ENCODE measurements at regions not wholly inside any gene's neighbourhood (a gene's known extent, or its start where the extent isn't known, plus 50 kb on each side); places are given as distances from the start of the nearest gene placed in this dataset.
"Not testable (repeated sequence)": the region's sequence is repeated elsewhere in the genome, so short reads cannot be mapped to it uniquely, and the experiment has no call there.

DNA sequence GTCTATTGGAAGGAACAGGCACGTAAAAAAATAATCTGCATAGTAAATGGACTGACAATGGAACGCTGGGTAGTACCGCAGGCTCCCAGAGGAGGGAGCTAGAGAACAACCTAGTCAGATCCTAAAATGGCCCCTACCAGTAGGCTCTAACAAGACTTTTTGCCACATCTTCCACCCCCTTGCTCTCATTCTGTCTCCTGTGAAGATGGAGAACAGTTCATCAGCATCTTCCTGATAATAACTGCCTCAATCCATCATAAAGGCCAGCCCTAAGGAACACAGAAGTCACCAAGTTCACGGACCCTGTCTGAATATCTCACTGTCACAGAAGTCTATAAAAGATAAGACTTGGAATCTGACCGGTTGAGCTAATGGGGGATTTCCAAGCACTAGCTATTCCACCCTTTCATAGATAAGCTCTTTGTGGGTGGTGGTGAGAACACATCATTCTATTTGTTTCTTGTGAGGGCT is 133.4 kb downstream of the SLC1A3 start:
- DNase-seq (ENCODE audit: low read depth) = peak; percentile 53

DNA sequence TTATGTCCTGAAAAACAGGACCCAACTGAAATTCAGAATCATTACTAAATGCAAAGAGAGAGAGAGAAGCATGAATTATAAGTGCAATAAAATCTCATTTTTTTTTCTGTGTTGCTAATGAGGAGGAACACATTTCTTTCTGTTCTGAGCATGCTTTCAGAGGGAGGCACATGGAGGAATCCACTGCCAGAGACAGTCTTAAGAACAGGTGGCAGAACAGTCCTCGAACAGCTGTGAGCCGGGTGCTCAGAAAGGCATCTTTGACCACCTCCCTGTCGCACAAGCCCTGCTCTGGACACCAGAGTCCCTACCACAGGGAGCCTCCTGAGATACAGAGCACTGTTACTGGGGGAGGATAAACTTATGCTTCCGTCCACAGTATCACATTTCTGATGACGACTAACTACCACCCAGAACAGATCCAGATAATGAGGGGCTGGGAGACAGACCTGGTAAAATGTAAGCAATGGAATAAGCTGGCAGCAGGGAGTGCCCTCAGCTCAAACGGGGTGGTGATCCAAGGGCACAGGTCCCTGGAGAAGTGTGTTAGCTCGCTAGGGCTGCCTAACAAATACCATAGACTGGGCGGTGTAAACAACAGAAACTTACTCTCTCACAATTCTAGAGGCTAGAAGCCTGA is 134.0 kb downstream of the SLC1A3 start:
- DNase-seq (ENCODE audit: low read depth) = no peak

DNA sequence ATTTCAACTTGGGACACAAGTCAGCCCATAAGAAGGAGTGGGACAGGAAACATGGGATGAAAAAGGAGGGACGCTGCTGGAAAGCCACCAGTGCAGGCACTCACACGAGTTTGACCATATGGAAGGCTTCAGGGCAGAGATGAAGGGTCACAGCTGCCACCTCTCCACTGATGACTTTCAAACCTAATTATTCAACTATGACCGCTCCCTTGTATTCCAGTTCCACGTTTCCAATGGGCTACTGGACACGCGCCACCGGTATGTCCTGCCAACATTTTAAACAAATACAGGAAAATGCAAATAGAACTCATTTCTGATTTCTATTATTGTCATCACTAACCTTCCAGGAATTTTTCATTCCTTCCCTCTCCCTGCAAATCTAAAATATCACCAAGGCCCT is 134.7 kb downstream of the SLC1A3 start:
- no peak for DNase-seq (ENCODE audit: low read depth)

DNA sequence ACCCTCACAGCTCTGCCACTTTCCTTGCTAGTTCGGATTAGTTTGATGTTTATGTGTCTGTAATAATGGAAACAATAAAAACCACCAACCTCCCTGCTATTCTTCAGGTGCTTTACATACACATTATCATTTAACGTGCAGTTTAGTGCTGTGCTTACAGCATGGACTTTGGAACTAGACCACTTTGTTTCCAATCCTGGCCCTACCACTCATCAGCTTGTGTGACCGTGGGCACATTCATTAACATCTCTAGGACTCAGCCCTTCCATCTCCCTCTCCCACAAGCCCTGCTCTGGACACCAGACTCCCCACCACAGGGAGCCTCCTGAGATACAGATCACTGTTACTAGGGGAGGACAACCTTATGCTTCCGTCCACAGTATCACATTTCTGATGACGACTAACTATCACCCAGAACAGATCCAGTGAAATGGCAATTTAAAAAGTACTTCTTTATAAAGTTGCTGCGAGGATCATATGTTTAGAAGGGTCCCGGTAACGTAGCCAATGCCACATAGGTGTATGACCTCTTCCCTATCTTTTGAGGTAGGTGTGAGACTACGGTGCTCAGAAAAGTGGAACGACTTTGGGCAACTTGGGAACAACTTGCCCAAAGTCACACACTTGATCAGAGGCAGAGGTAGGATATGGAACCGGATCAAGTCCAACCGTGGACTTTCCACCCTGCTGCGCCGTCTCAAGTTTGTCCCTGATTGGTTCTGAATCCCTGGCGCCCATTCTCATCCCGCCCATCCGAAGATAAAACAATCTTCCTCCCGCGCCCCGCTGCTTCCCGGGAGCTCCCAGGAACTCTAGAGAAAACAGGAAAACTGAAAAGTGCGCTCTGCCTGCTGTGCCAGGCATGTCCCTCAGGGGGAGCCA is 132.4 kb upstream of the NIPBL start:
- no peak for DNase-seq (ENCODE audit: low read depth)

DNA sequence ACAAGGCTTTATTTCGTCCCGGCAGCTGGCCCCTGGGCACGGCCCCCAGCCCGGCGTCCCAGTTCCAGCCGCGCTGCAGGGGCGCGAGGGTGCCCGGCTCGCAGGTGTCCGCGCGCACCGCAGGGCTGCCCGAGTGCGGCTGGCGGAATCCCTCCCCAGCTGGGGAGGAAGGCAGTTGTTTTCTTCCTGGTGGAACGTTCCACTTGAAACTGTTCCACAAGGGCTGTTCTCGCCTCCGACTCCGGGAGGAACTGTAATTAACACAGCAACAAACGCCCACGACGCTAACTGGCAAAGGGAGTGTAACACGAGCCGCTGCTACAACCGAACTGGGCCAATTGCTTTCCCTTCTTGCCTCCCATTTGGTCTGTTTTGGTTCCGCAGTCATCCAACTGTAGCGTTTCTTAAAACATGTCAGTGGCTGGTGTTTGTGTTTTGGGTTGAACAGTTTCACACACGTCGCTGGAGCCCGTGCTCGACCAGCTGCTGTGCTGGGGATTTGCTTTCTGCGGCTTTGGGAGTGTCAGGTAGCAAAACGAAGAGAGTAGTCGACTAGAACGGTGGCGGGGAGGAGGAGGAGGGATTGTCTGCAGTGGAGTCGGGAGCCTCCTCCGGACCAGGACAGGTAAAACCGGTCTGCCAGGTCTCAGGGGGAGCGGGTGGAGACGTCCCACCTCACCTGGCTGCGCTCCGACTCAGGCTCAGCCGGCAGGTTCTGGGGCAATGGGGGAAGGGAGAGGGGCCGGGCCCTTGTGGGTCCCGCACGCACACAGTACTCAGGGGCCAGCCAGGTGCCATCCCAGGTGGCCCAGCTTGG is 131.6 kb upstream of the NIPBL start:
- no peak for DNase-seq (ENCODE audit: low read depth)

DNA sequence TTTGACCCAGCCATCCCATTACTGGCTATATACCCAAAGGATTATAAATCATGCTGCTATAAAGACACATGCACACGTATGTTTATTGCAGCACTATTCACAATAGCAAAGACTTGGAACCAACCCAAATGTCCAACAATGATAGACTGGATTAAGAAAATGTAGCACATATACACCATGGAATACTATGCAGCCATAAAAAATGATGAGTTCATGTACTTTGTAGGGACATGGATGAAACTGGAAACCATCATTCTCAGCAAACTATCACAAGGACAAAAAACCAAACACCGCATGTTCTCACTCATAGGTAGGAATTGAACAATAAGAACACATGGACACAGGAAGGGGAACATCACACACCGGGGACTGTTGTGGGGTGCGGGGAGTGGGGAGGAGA is 128.8 kb upstream of the NIPBL start:
- DNase-seq (ENCODE audit: low read depth) = not testable (repeated sequence)

DNA sequence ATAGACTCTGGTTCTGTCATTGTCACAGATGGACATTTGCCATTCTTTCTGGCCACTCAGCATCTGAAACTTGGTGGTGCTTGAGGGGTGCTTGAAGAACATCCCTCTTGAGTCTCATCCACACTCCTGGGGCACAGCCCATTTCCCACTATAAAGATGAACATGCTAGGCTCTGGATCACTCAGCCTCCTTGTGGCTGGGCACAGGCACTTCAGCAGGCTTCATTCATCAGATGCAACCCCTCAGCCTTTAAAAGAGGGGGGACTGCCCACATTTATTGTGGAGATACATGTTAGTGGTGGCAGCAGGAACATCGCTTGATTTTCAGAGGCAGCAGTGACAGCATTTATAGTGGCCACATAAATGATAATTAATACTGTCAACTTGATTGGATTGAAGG is 124.7 kb upstream of the NIPBL start:
- no peak for DNase-seq (ENCODE audit: low read depth)

DNA sequence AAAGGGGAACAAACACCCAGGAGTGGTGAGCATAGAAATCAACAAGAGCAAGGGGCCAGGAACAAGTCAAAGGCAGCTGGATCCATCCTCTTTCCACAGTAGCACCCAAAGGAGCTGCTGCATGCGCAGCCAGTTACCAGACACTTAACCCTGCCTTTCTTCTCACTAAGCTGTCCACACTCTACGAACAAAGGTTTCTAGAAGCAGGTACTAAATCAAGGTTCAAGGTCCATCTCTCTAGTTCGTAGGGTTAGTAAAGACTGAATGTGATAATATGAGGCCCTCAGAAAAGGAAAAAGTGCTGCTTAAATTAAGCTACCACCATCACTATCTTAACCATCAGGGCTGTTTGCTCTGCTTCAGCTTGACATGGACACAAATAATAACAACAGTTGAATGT is 121.2 kb upstream of the NIPBL start:
- DNase-seq (ENCODE audit: low read depth) = no peak

DNA sequence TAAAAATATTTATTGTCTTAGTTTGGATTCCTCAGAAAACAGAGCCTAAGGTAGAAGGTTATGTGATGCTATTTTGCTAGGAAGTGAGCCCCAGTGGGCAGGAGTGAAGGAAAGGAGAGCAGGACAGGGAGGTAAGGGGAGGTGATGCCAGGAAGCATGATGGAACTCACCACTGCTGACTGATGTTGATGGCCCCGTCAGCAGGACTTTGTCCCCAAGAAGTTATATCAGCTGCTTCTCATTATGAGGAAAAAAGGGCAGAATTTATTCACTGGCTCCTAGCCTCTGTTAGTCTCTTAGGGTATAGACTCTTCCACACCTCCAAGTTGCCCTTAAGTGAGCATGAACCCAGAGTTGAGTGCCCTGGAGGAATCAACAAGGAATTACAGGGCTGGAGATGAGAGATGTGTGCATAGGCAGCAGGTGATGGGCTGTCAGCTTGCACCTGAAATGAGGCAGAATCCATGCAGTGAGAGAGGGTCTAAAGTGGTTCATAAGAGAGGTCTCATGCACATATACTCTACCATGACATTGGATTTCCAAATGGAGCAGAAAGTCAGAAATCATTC is 120.6 kb upstream of the NIPBL start:
- DNase-seq (ENCODE audit: low read depth) = no peak

DNA sequence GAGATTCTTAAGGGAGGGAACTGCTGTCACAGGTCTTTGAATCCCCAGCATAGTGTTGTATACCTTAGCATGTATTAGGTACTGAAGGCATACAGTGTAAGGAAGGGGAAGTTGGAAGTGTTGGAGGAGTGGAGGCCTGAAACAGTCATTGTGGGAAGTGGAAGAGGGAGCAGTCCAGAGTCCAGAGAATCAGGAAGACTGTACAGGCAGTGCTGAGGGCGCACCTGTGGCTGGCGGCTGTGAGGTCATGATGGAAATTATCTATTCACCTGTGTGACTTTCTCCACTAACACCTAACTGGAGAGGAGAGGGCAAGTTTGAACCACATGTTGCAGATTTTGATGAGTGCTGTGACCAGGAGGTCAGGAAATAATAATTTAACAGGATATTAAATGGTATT is 119.7 kb upstream of the NIPBL start:
- no peak for DNase-seq (ENCODE audit: low read depth)

DNA sequence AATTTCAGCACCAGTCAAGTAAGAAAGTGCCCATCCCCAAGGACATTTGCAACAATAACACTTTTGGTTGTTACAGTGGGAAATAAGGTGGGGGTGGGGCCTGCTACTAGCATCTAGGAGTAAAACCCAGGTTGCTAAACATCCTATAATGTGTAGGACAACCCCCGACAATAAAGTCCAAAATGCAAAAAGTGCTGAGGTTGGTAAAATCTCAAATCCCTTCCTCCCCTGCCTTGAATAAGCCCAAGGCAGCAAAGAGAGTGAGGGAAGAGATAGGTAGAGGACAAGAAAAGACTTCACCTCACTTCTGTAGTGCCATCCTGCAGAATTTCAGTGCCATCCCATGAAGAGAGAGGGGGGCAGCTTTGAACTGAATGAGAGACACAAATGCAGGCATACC is 117.5 kb upstream of the NIPBL start:
- no peak for DNase-seq (ENCODE audit: low read depth)

DNA sequence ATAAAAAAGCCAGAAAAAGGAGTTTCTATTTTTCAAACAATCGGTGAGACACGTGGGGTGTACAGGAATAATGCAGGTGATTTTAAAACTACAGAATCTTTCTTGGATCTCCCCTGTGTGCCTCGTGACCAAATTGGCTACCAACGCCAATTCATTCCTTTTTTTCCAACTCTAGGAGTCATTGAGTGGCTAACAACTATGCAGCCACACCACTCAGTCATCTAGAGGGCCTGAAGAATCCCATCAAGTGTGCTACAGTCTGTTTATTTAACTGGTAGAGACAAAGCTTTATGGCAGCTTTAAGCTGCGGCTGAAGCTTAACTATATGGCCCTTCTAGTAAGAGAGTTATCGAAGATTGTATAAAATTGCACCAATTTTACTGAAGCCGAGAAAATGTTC is 113.1 kb upstream of the NIPBL start:
- no peak for DNase-seq (ENCODE audit: low read depth)

DNA sequence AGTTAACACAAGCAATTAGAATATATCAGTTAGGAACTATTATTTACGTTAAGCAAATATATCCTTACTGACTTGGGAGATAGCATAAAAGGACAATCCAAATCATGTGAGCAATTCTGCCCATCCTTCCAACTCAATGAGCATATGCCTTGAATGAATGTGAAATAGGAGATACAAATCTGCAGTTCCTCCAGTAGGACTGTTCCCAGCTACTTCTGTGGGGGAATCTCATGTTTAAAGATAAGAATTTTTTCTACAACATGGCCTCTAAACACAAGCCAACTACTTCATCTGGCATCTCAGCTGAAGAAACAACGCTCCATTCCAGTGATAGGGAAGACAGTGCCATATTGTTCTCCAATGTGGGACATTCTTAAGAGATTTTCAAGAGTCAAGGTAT is 110.7 kb upstream of the NIPBL start:
- no peak for DNase-seq (ENCODE audit: low read depth)

DNA sequence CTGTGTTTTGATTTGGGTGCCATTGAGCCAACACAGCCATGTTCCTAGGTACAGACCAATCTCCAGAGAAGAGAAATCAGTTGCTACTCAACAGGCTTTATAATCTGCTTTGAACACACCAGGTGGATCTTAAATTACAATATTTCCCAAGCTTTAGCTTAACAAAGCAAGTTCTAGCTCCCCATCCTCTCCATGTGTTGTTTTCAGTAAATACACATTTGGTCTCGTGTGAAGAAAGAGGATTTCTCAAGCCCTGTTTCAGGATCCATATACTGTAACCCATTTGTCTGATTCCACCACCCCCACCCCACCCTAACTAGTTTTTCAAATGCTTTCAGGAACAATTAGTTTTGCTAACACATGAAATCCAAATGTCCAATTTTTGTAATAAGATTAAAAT is 109.6 kb upstream of the NIPBL start:
- no peak for DNase-seq (ENCODE audit: low read depth)

DNA sequence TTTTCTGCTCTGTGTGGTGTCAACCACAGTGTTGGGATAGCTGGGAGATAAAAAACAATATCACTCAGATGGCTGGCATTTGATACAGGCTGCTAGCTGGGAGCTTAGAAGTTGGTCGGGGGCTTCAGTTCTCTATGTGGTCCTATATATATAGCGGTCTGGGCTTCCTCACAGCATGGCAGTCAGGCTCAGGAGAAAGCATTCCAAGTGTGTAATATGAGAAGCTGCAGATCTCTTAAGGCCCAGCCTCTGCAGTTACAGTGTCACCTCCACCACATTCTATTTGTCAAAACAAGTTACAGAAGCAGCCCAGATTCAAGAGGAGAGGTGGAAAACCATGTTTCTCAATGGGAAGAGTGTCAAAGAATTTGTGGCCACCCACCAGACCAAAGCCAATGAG is 108.1 kb upstream of the NIPBL start:
- DNase-seq (ENCODE audit: low read depth) = no peak

DNA sequence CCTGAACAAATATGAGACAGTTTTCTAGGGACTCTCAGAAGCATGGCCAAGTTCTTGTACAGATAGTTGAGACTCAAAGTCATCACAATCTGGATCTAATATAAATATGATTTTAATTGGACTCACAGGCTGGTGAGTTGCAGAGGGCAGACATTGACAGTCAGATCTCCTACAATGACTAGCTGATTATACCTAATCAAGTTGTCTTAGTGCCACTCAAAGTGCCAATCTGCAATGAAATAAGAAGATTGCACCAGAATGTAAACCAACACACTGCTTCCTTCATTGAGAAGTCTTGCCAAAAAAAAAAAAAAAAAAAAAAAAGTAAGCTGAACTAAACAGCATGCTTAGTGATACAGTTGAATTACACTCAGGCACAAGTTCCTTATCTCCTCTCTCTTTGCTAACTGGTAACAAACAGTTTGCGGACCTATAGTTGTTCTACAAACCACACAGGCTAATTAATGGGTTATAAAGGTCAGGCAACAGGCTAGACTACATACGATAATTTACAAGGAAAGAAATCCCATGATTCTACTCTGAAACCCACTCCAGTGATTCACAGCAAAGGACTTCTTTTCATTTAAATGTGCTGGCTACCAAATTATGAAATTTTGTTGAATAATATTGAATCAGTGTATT is 107.3 kb upstream of the NIPBL start:
- no peak for DNase-seq (ENCODE audit: low read depth)

DNA sequence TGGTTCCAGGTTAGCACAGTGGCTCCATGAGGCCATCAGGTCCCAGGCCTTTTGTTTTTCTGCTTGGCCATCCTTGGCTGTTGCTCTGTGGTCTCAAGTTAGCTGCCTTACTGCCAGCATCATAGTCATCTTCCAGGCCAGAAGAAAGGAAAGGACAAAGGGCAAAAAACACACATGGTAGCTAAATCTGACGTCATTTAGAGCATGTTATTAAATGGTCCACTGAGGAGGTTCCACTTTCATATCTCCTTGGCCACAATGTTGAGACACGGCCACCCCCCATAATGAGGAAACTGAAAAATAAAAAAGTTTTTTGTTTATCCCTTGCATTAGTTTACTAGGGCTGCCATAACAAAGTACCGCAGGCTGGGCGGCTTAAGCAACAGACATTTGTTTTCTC is 106.4 kb upstream of the NIPBL start:
- no peak for DNase-seq (ENCODE audit: low read depth)

DNA sequence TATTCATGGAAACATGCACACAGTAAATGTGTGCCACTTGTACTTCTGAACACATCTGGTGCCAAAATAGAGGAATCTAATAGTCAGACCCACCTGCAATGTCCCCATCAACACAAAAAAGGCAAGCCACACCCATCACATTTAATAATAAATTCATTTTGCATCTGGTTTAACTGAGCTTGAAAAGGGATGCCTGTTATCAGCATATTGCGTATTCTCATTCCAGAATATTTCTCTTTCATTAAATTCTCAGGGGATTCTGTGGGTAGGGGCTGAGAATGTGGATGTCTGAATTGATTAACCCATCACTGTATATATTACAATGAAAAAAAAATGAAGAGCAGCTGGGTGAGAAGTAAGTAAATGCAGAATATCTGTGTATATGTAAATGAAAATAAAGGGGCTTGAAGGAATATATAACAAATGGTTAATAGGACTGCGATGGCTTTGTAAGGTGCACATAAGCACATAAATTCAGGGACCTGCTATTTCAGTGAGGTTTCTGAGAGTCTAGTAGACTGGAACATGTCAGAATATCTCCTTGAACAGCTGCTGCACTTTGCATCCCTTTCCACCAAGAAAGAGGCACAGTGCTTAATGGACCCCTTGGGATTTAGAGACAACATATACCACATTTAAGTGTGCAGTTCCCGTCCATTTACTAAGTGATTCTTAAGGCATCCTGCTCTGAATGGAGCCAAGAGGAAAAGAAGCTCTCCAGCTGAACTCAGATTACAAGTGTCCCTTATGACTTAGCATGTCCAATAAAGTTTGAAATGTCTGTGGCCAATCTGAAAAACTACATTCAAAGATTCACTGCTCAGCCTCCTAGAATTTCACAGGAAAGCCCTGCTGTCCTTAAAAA is 104.1 kb upstream of the NIPBL start:
- no peak for DNase-seq (ENCODE audit: low read depth)

DNA sequence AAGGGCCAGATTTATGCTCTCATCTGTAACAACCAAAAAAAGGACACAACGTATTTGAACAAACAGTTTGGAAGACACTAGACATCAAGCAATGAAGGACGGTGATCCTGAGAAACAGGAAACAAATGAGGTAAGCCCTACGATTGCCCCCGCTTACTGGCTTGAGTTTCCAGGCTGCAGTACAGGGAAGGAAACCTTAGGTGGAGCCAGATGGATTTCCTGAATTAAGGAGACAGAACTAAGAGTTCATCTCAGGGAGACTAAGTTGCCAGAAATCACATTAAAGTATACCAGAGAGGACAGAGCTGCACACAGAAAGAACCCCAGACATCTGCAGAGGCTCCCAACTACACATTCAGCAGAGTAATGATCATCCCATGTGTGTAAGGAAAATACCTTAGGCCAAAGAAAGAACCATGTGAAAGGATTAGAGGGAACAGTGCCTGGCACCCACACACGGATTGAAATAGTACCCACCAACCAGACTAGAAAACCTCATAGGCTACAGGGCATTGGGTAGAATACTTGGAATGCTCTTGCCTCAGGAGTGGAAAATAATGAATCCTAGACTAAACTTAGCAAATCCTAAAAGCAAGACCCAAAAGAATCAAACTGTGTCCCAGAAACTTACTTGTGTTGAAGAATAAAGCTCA is 99.3 kb upstream of the NIPBL start:
- DNase-seq (ENCODE audit: low read depth) = no peak

DNA sequence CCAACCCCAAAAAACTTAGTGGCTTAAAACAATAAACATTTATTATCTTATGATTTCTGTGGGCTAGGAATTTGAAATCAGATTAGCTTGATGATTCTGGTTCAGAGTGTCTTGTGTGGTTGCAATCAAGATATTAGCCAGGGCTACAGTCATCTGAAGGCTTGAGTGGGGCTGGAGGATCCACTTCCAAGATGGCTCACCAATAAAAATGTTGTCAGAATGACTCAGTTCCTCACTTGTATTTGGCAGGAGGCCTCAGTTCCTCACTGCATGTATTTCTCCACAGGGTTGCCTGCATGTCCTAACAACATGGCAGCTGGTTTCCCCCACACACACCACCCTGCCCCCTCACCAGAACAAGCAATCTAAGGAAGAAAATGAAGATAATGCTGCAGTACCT is 98.2 kb upstream of the NIPBL start:
- no peak for DNase-seq (ENCODE audit: low read depth)
